NCI-H2081 treated with DMSO at 0.1 percent for 48 hours (cell line): ENCODE measurements at regions not wholly inside any gene's neighbourhood (a gene's known extent, or its start where the extent isn't known, plus 50 kb on each side); places are given as distances from the start of the nearest gene placed in this dataset.
"Not testable (repeated sequence)": the region's sequence is repeated elsewhere in the genome, so short reads cannot be mapped to it uniquely, and the experiment has no call there.

Source experiments
- DNase-seq: peaks from one replicate; lab custom pipeline; 2025; lab: John Stamatoyannopoulos, UW

GRCh38 chr12:17215759-17216570, 610.0 kb upstream of the LMO3 start:
- no peak for DNase-seq

GRCh38 chr12:17214929-17215328, 609.0 kb upstream of the LMO3 start:
- DNase-seq, result no peak

GRCh38 chr12:17206553-17206952, 600.6 kb upstream of the LMO3 start:
- no peak for DNase-seq

GRCh38 chr12:17204289-17205054, 598.5 kb upstream of the LMO3 start:
- no peak for DNase-seq

- DNase-seq, result no peak
Measured at GRCh38 chr12:17203497-17203896, 597.5 kb upstream of the LMO3 start.

- DNase-seq, result no peak
Measured at GRCh38 chr12:17197971-17198370, 592.0 kb upstream of the LMO3 start.

GRCh38 chr12:17192721-17193120, 586.8 kb upstream of the LMO3 start:
- no peak for DNase-seq

GRCh38 chr12:17169726-17170471, 563.9 kb upstream of the LMO3 start:
- DNase-seq, result no peak

- DNase-seq, result no peak
Measured at GRCh38 chr12:17159506-17160300, 553.7 kb upstream of the LMO3 start.

GRCh38 chr12:17158201-17158600, 552.2 kb upstream of the LMO3 start:
- no peak for DNase-seq

GRCh38 chr12:17151917-17152316, 546.0 kb upstream of the LMO3 start:
- DNase-seq, result no peak

GRCh38 chr12:17148706-17149105, 542.7 kb upstream of the LMO3 start:
- no peak for DNase-seq

GRCh38 chr12:17142856-17143255, 536.9 kb upstream of the LMO3 start:
- no peak for DNase-seq

- DNase-seq, result no peak
Measured at GRCh38 chr12:17139931-17140330, 534.0 kb upstream of the LMO3 start.

GRCh38 chr12:17137396-17137795, 531.4 kb upstream of the LMO3 start:
- no peak for DNase-seq

GRCh38 chr12:17134315-17134714, 528.4 kb upstream of the LMO3 start:
- DNase-seq, result no peak

GRCh38 chr12:17132336-17132735, 526.4 kb upstream of the LMO3 start:
- DNase-seq, result no peak

GRCh38 chr12:17116538-17116937, 510.6 kb upstream of the LMO3 start:
- not testable (repeated sequence) for DNase-seq

GRCh38 chr12:17110316-17110715, 504.4 kb upstream of the LMO3 start:
- no peak for DNase-seq

- peak; percentile 57 for DNase-seq
Measured at GRCh38 chr12:17108877-17109541, 503.0 kb upstream of the LMO3 start.

GRCh38 chr12:17104801-17105200, 498.8 kb upstream of the LMO3 start:
- DNase-seq, result no peak
